ENCODE measurements at regions not wholly inside any gene's neighbourhood (a gene's known extent, or its start where the extent isn't known, plus 50 kb on each side); places are given as distances from the start of the nearest gene placed in this dataset.
A peak's percentile ranks its signal among the peaks of the same experiment; 100 is the strongest.

DNA sequence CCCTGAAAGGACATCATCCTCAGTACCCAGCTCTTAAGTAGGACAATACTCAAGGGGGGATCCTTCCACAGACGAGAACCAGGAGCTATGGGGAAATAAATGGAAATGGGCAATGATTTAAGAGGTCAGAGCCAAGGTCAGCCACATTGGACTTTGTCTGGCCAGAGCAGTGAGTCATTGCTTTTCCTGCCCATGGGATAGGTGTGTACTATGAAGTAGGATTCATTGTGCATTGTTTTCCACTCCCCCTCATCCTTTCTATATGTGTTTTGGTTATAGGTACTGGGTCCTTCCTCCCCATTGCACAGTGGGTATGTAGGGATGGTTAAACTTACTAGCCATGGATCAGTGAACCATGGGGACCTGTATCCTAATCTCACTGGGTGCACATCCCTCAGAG lies 328.9 kb upstream of the USP25 start:
- TF ChIP-seq EZH2phosphoT487 (IDR thresholded peaks at IDR 0.05; ENCODE audit: borderline replicate concordance, low read length) = no peak
- TF ChIP-seq EZH2 (IDR thresholded peaks at IDR 0.05; ENCODE audit: low read length, unreplicated experiment) = no peak
- TF ChIP-seq, protein P1, sequence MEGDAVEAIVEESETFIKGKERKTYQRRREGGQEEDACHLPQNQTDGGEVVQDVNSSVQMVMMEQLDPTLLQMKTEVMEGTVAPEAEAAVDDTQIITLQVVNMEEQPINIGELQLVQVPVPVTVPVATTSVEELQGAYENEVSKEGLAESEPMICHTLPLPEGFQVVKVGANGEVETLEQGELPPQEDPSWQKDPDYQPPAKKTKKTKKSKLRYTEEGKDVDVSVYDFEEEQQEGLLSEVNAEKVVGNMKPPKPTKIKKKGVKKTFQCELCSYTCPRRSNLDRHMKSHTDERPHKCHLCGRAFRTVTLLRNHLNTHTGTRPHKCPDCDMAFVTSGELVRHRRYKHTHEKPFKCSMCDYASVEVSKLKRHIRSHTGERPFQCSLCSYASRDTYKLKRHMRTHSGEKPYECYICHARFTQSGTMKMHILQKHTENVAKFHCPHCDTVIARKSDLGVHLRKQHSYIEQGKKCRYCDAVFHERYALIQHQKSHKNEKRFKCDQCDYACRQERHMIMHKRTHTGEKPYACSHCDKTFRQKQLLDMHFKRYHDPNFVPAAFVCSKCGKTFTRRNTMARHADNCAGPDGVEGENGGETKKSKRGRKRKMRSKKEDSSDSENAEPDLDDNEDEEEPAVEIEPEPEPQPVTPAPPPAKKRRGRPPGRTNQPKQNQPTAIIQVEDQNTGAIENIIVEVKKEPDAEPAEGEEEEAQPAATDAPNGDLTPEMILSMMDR (conservative IDR thresholded peaks at IDR 0.05; ENCODE audit: low read depth, low read length) = no peak
- H4K20me1 ChIP-seq (ENCODE audit: low read length) = no peaks in the 10 kb centered on the region
- ATAC-seq (peak; percentile 42; the same call in 1 of the 2 replicates), DNase-seq (no peak)
- no peak overlapping the region for H2AFZ ChIP-seq (ENCODE audit: low read length)
- no peaks in the 10 kb centered on the region for H3K27me3 ChIP-seq (ENCODE audit: low read length)
- H3K79me2 ChIP-seq (ENCODE audit: low read length) = no peaks in the 10 kb centered on the region
- POLR2A ChIA-PET (ENCODE audit: unreplicated experiment) = no interaction called here
- no peaks in the 10 kb centered on the region for H3K36me3 ChIP-seq (ENCODE audit: low read depth, low read length)
- CTCF ChIA-PET = interaction anchor here (0.6 kb wide), 1 partner anchor 176 kb away, joined by 3 read pairs; no protein-coding TSS in a partner anchor
- BruUV-seq (replicated peaks) = no TSS peak
- intact Hi-C loops (cut with micrococcal nuclease) = no loop called here
- no peaks in the 10 kb centered on the region for H3K9me2 ChIP-seq (replicated peaks; ENCODE audit: low read length)
- H3K4me3 ChIP-seq (ENCODE audit: low read length) = no peak overlapping the region
- H3K9ac ChIP-seq (ENCODE audit: low read length) = no peak overlapping the region
- no peak overlapping the region for H3K4me2 ChIP-seq (ENCODE audit: low read length)
- no peaks in the 10 kb centered on the region for H3K4me1 ChIP-seq (ENCODE audit: insufficient read depth, low read length)
- no peak overlapping the region for H3K27ac ChIP-seq (ENCODE audit: low read length)
- H3F3A ChIP-seq (ENCODE audit: low read length, unreplicated experiment) = no peaks in the 10 kb centered on the region
- H3K9me3 ChIP-seq (ENCODE audit: low read length) = no peaks in the 10 kb centered on the region

DNA sequence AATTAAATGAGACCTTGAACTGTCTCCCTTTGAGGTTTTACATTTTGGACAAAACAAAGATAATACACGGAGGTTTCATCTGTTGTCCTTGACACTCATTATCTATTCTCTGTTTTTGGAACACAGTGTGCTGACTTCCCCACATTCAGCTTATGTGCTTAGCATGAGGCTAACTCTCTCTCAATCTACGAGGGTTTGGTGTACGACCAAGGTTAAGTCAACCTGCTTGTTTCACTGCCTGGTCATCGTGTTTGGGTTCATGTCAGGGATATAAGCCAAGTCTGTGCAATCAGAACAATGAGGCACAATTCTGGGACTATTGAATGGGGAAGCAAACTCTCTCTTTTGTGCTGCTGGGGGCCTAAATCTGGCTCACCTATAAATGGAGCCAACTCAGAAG lies 328.5 kb upstream of the USP25 start:
- no TSS peak for BruUV-seq (replicated peaks)
- H3K27me3 ChIP-seq (ENCODE audit: low read length) = no peaks in the 10 kb centered on the region
- H3K4me2 ChIP-seq (ENCODE audit: low read length) = no peak overlapping the region
- H3K4me1 ChIP-seq (ENCODE audit: insufficient read depth, low read length) = no peaks in the 10 kb centered on the region
- no peak for ATAC-seq
- intact Hi-C loops (cut with micrococcal nuclease) = no loop called here
- no peaks in the 10 kb centered on the region for H3K79me2 ChIP-seq (ENCODE audit: low read length)
- TF ChIP-seq EZH2phosphoT487 (IDR thresholded peaks at IDR 0.05; ENCODE audit: borderline replicate concordance, low read length) (no peak), EZH2 (IDR thresholded peaks at IDR 0.05; ENCODE audit: low read length, unreplicated experiment) (no peak)
- TF ChIP-seq, protein P1 (conservative IDR thresholded peaks at IDR 0.05; ENCODE audit: low read depth, low read length) = no peak
- no peaks in the 10 kb centered on the region for H3F3A ChIP-seq (ENCODE audit: low read length, unreplicated experiment)
- H3K9me3 ChIP-seq (ENCODE audit: low read length) = no peaks in the 10 kb centered on the region
- no peak for DNase-seq
- H3K9me2 ChIP-seq (replicated peaks; ENCODE audit: low read length) = no peaks in the 10 kb centered on the region
- H3K36me3 ChIP-seq (ENCODE audit: low read depth, low read length) = no peaks in the 10 kb centered on the region
- H4K20me1 ChIP-seq (ENCODE audit: low read length) = no peaks in the 10 kb centered on the region
- no peak overlapping the region for H3K4me3 ChIP-seq (ENCODE audit: low read length)
- no peak overlapping the region for H3K27ac ChIP-seq (ENCODE audit: low read length)
- no peak overlapping the region for H3K9ac ChIP-seq (ENCODE audit: low read length)
- CTCF ChIA-PET = no interaction called here
- no peak overlapping the region for H2AFZ ChIP-seq (ENCODE audit: low read length)
- POLR2A ChIA-PET (ENCODE audit: unreplicated experiment) = no interaction called here

DNA sequence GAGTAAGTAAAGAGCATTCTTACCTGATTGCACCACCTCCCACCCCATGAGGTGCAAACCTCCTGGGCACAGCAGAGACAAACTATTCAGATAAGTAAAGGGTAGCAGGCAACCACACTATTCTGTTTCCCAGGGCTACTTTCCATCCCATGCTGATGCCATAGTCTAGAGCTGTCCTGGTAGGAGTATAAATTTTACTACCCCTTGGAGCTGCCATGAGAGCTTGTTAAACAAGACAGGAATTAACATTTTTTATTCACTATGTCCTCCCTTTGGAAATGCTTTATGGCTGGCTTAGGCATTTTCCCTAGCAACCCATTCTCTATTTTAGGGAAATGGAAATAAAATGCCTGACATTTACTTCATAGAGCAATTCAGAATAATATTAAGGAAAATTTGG lies 324.6 kb upstream of the USP25 start:
- TF ChIP-seq EZH2phosphoT487 (IDR thresholded peaks at IDR 0.05; ENCODE audit: borderline replicate concordance, low read length) (no peak), EZH2 (IDR thresholded peaks at IDR 0.05; ENCODE audit: low read length, unreplicated experiment) (no peak)
- TF ChIP-seq, protein P1 (conservative IDR thresholded peaks at IDR 0.05; ENCODE audit: low read depth, low read length) = no peak
- H3K4me1 ChIP-seq (ENCODE audit: insufficient read depth, low read length) = no peaks in the 10 kb centered on the region
- no peak overlapping the region for H3K4me2 ChIP-seq (ENCODE audit: low read length)
- H3K9ac ChIP-seq (ENCODE audit: low read length) = no peak overlapping the region
- intact Hi-C loops (cut with micrococcal nuclease) = no loop called here
- no peak overlapping the region for H3K4me3 ChIP-seq (ENCODE audit: low read length)
- H3K9me3 ChIP-seq (ENCODE audit: low read length) = no peaks in the 10 kb centered on the region
- POLR2A ChIA-PET (ENCODE audit: unreplicated experiment) = no interaction called here
- no peaks in the 10 kb centered on the region for H3K36me3 ChIP-seq (ENCODE audit: low read depth, low read length)
- H4K20me1 ChIP-seq (ENCODE audit: low read length) = no peaks in the 10 kb centered on the region
- H3F3A ChIP-seq (ENCODE audit: low read length, unreplicated experiment) = no peaks in the 10 kb centered on the region
- CTCF ChIA-PET = no interaction called here
- DNase-seq (no peak), ATAC-seq (no peak)
- no TSS peak for BruUV-seq (replicated peaks)
- no peaks in the 10 kb centered on the region for H3K79me2 ChIP-seq (ENCODE audit: low read length)
- no peaks in the 10 kb centered on the region for H3K27me3 ChIP-seq (ENCODE audit: low read length)
- 0 out of 2 replicates have a peak, but pooled peaks cover 6% of the 10 kb centered on the region for H3K9me2 ChIP-seq (replicated peaks; ENCODE audit: low read length)
- no peak overlapping the region for H2AFZ ChIP-seq (ENCODE audit: low read length)
- no peak overlapping the region for H3K27ac ChIP-seq (ENCODE audit: low read length)

Measured in PC-3 (cell line).